A549 (cell line): ENCODE measurements at regions not wholly inside any gene's neighbourhood (a gene's known extent, or its start where the extent isn't known, plus 50 kb on each side); places are given as distances from the start of the nearest gene placed in this dataset.

Experiments used
- ESRRA ChIP-seq: fragments of 150-350 bp; IDR thresholded peaks from 2 replicates; pipeline ENCODE4 v1.6.1; 2014; ENCODE audit warnings: mild to moderate bottlenecking, low read length, borderline replicate concordance
- HDAC2 ChIP-seq: fragments of 200-600 bp; sonication (generic); IDR thresholded peaks from 2 replicates; pipeline ENCODE4 v1.6.1; 2016
- KDM1A ChIP-seq: fragments of 200-600 bp; sonication (generic); IDR thresholded peaks from 2 replicates; pipeline ENCODE4 v1.6.1; 2016; ENCODE audit warnings: low read depth, mild to moderate bottlenecking
- MAZ ChIP-seq: fragments of 150-350 bp; IDR thresholded peaks from 2 replicates; pipeline ENCODE4 v1.6.1; 2014; ENCODE audit warnings: antibody characterized with exemption, low read depth, low read length, borderline replicate concordance
- NR3C1 ChIP-seq: fragments of >200 bp; sonication (Bioruptor Twin); formaldehyde crosslinking; IDR thresholded peaks from 3 replicates; pipeline ENCODE4 v1.6.1; 2017
- POLR2A ChIP-seq: IDR thresholded peaks from 2 replicates; pipeline ENCODE4 v1.6.1; 2012; ENCODE audit warnings: mild to moderate bottlenecking, low read length
- RCOR1 ChIP-seq: fragments of 150-350 bp; IDR thresholded peaks from 2 replicates; pipeline ENCODE4 v1.6.1; 2014; ENCODE audit warnings: antibody characterized with exemption, low read length, low read depth
- REST ChIP-seq: fragments of 200-600 bp; sonication (generic); IDR thresholded peaks from 2 replicates; pipeline ENCODE4 v1.6.1; 2016; ENCODE audit warnings: antibody characterized with exemption, mild to moderate bottlenecking, moderate library complexity
- RFX5 ChIP-seq: fragments of 450-650 bp; IDR thresholded peaks from 2 replicates; pipeline ENCODE4 v1.7.1; 2014; ENCODE audit warnings: antibody characterized with exemption, mild to moderate bottlenecking, moderate library complexity
- RNF2 ChIP-seq: fragments of 200-600 bp; sonication (generic); IDR thresholded peaks from 2 replicates; pipeline ENCODE4 v1.6.1; 2016; ENCODE audit warnings: low read depth, mild to moderate bottlenecking, antibody characterized with exemption, moderate library complexity, borderline replicate concordance
- TP53 ChIP-seq: fragments of 250-450 bp; sonication (Bioruptor Pico); IDR thresholded peaks from 2 replicates; pipeline ENCODE4 v1.5.0; 2021; ENCODE audit warnings: mild to moderate bottlenecking, moderate library complexity
- USF2 ChIP-seq: fragments of 450-650 bp; IDR thresholded peaks from 2 replicates; pipeline ENCODE4 v1.6.1; 2014; ENCODE audit warnings: antibody characterized with exemption
- ZSCAN20 ChIP-seq: fragments of 250-450 bp; sonication (Bioruptor Pico); IDR thresholded peaks from 2 replicates; pipeline ENCODE4 v1.8.0; 2022; ENCODE audit warnings: mild to moderate bottlenecking, moderate library complexity
- TF ChIP-seq, protein P1 (sequence below): fragments of >200 bp; sonication (Bioruptor Twin); formaldehyde crosslinking; IDR thresholded peaks from 3 replicates; pipeline ENCODE4 v1.5.1; 2016

GRCh38 chr2:191571163-191571769 is 106.7 kb upstream of the NABP1 start:
- no peak for TF ChIP-seq MAZ
- TF ChIP-seq, protein P1, sequence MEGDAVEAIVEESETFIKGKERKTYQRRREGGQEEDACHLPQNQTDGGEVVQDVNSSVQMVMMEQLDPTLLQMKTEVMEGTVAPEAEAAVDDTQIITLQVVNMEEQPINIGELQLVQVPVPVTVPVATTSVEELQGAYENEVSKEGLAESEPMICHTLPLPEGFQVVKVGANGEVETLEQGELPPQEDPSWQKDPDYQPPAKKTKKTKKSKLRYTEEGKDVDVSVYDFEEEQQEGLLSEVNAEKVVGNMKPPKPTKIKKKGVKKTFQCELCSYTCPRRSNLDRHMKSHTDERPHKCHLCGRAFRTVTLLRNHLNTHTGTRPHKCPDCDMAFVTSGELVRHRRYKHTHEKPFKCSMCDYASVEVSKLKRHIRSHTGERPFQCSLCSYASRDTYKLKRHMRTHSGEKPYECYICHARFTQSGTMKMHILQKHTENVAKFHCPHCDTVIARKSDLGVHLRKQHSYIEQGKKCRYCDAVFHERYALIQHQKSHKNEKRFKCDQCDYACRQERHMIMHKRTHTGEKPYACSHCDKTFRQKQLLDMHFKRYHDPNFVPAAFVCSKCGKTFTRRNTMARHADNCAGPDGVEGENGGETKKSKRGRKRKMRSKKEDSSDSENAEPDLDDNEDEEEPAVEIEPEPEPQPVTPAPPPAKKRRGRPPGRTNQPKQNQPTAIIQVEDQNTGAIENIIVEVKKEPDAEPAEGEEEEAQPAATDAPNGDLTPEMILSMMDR = peak; percentile 78
- no peak for TF ChIP-seq ESRRA
- TF ChIP-seq POLR2A = no peak
- no peak for TF ChIP-seq RCOR1
- no peak for TF ChIP-seq HDAC2
- TF ChIP-seq NR3C1 = no peak
- TF ChIP-seq KDM1A = no peak
- no peak for TF ChIP-seq USF2
- no peak for TF ChIP-seq ZSCAN20
- no peak for TF ChIP-seq REST
- no peak for TF ChIP-seq RNF2
- TF ChIP-seq RFX5 = no peak
- TF ChIP-seq TP53 (CRISPR knock-in tag) = no peak
